ENCODE measurements at regions not wholly inside any gene's neighbourhood (a gene's known extent, or its start where the extent isn't known, plus 50 kb on each side); places are given as distances from the start of the nearest gene placed in this dataset.

GRCh38 chr11:26834601-26835000 is 112.7 kb upstream of the SLC5A12 start:
- Histone ChIP-seq H3K9me3 (replicated peaks in 1 of 11) (no peaks in the 10 kb centered on the region), H3K27me3 (no peaks in the 10 kb centered on the region), H3K4me3 (no peak overlapping the region), H3K36me3 (no peaks in the 10 kb centered on the region), H3K9ac (no peak overlapping the region), H3K27ac (no peak overlapping the region), H3K4me1 (no peaks in the 10 kb centered on the region), H3K4me2 (no peak overlapping the region), H4K20me1 (no peaks in the 10 kb centered on the region)
- TF ChIP-seq Cebpa-rat (IDR thresholded peaks at IDR 0.05) = no peak

- Histone ChIP-seq H3K9me3 (replicated peaks in 1 of 11) (no peaks in the 10 kb centered on the region), H3K36me3 (no peaks in the 10 kb centered on the region), H4K20me1 (no peaks in the 10 kb centered on the region), H3K4me3 (no peak overlapping the region), H3K9ac (no peak overlapping the region), H3K27me3 (no peaks in the 10 kb centered on the region), H3K4me1 (no peaks in the 10 kb centered on the region), H3K27ac (no peak overlapping the region), H3K4me2 (no peak overlapping the region)
- TF ChIP-seq Cebpa-rat (IDR thresholded peaks at IDR 0.05) = no peak
Measured at GRCh38 chr11:26835611-26836010, 113.8 kb upstream of the SLC5A12 start.

- H3K4me1 ChIP-seq = no peaks in the 10 kb centered on the region
- no peak overlapping the region for H3K4me3 ChIP-seq
- no peaks in the 10 kb centered on the region for H4K20me1 ChIP-seq
- H3K36me3 ChIP-seq = no peaks in the 10 kb centered on the region
- no peak overlapping the region for H3K9ac ChIP-seq
- H3K4me2 ChIP-seq = no peak overlapping the region
- H3K27me3 ChIP-seq = no peaks in the 10 kb centered on the region
- no peak overlapping the region for H3K27ac ChIP-seq
- no peak for TF ChIP-seq Cebpa-rat (IDR thresholded peaks at IDR 0.05)
- no peaks in the 10 kb centered on the region for H3K9me3 ChIP-seq (replicated peaks in 1 of 11)
Measured at GRCh38 chr11:26837154-26837553, 115.3 kb upstream of the SLC5A12 start.

GRCh38 chr11:26839911-26840698 is 118.2 kb upstream of the SLC5A12 start:
- H3K36me3 ChIP-seq = no peaks in the 10 kb centered on the region
- H3K9ac ChIP-seq = no peak overlapping the region
- no peaks in the 10 kb centered on the region for H4K20me1 ChIP-seq
- H3K4me2 ChIP-seq = no peak overlapping the region
- H3K4me3 ChIP-seq = no peak overlapping the region
- no peaks in the 10 kb centered on the region for H3K9me3 ChIP-seq (replicated peaks in 1 of 11)
- no peaks in the 10 kb centered on the region for H3K27me3 ChIP-seq
- H3K4me1 ChIP-seq = no peaks in the 10 kb centered on the region
- H3K27ac ChIP-seq = no peak overlapping the region
- no peak for TF ChIP-seq Cebpa-rat (IDR thresholded peaks at IDR 0.05)

- Histone ChIP-seq H4K20me1 (no peaks in the 10 kb centered on the region), H3K9me3 (replicated peaks in 1 of 11) (no peaks in the 10 kb centered on the region), H3K4me2 (no peak overlapping the region), H3K27ac (no peak overlapping the region), H3K4me1 (no peaks in the 10 kb centered on the region), H3K36me3 (no peaks in the 10 kb centered on the region), H3K9ac (no peak overlapping the region), H3K27me3 (no peaks in the 10 kb centered on the region), H3K4me3 (no peak overlapping the region)
- no peak for TF ChIP-seq Cebpa-rat (IDR thresholded peaks at IDR 0.05)
Measured at GRCh38 chr11:26841818-26842473, 120.1 kb upstream of the SLC5A12 start.

- H3K4me1 ChIP-seq = no peaks in the 10 kb centered on the region
- no peak overlapping the region for H3K27ac ChIP-seq
- H3K36me3 ChIP-seq = no peaks in the 10 kb centered on the region
- H4K20me1 ChIP-seq = no peaks in the 10 kb centered on the region
- no peaks in the 10 kb centered on the region for H3K9me3 ChIP-seq (replicated peaks in 1 of 11)
- H3K9ac ChIP-seq = no peak overlapping the region
- H3K4me3 ChIP-seq = no peak overlapping the region
- TF ChIP-seq Cebpa-rat (IDR thresholded peaks at IDR 0.05) = no peak
- no peaks in the 10 kb centered on the region for H3K27me3 ChIP-seq
- H3K4me2 ChIP-seq = no peak overlapping the region
Measured at GRCh38 chr11:26842478-26843282, 120.8 kb upstream of the SLC5A12 start.

- no peak overlapping the region for H3K9ac ChIP-seq
- H3K27me3 ChIP-seq = no peaks in the 10 kb centered on the region
- H3K36me3 ChIP-seq = no peaks in the 10 kb centered on the region
- no peak overlapping the region for H3K27ac ChIP-seq
- H3K4me3 ChIP-seq = no peak overlapping the region
- no peaks in the 10 kb centered on the region for H3K4me1 ChIP-seq
- TF ChIP-seq Cebpa-rat (IDR thresholded peaks at IDR 0.05) = no peak
- no peak overlapping the region for H3K4me2 ChIP-seq
- no peaks in the 10 kb centered on the region for H3K9me3 ChIP-seq (replicated peaks in 1 of 11)
- H4K20me1 ChIP-seq = no peaks in the 10 kb centered on the region
Measured at GRCh38 chr11:26843539-26843938, 121.7 kb upstream of the SLC5A12 start.

- no peak for TF ChIP-seq Cebpa-rat (IDR thresholded peaks at IDR 0.05)
- Histone ChIP-seq H3K4me1 (no peaks in the 10 kb centered on the region), H3K36me3 (no peaks in the 10 kb centered on the region), H3K9ac (no peak overlapping the region), H3K27ac (no peak overlapping the region), H3K27me3 (no peaks in the 10 kb centered on the region), H4K20me1 (no peaks in the 10 kb centered on the region), H3K4me2 (no peak overlapping the region), H3K9me3 (replicated peaks in 1 of 11) (no peaks in the 10 kb centered on the region), H3K4me3 (no peak overlapping the region)
Measured at GRCh38 chr11:26844963-26845362, 123.1 kb upstream of the SLC5A12 start.

GRCh38 chr11:26846227-26846626 is 124.4 kb upstream of the SLC5A12 start:
- H3K9me3 ChIP-seq (replicated peaks in 1 of 11) = no peaks in the 10 kb centered on the region
- no peak overlapping the region for H3K4me2 ChIP-seq
- no peak overlapping the region for H3K27ac ChIP-seq
- H4K20me1 ChIP-seq = no peaks in the 10 kb centered on the region
- H3K4me1 ChIP-seq = no peaks in the 10 kb centered on the region
- H3K9ac ChIP-seq = no peak overlapping the region
- no peak overlapping the region for H3K4me3 ChIP-seq
- no peaks in the 10 kb centered on the region for H3K36me3 ChIP-seq
- H3K27me3 ChIP-seq = no peaks in the 10 kb centered on the region
- no peak for TF ChIP-seq Cebpa-rat (IDR thresholded peaks at IDR 0.05)

Measured in BLaER1 treated with 17β-estradiol and CSF1 and Interleukin-3, amounts not matched to agents 10 nM and 100 nM (cell line).